Endothelial cell of umbilical vein (primary cell): ENCODE measurements at regions not wholly inside any gene's neighbourhood (a gene's known extent, or its start where the extent isn't known, plus 50 kb on each side); places are given as distances from the start of the nearest gene placed in this dataset.

Experiments
- BruUV-seq: library from RNA; stranded (reverse); fragments of 400-500 nt; replicated peaks from 2 replicates; lab custom pipeline; 2021; lab: Mats Ljungman, UMichigan
- CTCF ChIA-PET: fragments of 300-600, 350-600 bp; sonication (Branson Sonifier 250); formaldehyde crosslinking; loops from one replicate; lab custom pipeline; 2021; ENCODE audit warnings: antibody characterized with exemption, inconsistent platforms; lab: Charles Lee
- POLR2A ChIA-PET: fragments of 300-600, 350-600 bp; sonication (Branson Sonifier 250); formaldehyde crosslinking; loops from one replicate; lab custom pipeline; 2021; ENCODE audit warnings: antibody characterized with exemption, inconsistent platforms; lab: Charles Lee
- DNase-seq: peaks from one replicate; pipeline ENCODE4 v3.0.0-alpha.2; 2011; ENCODE audit warnings: low read depth, low spot score
- FAIRE-seq: peaks from 2 replicates; lab custom pipeline; 2011; peaks lifted over from hg19 to GRCh38; lab: Jason Lieb, UNC
- H2AFZ ChIP-seq: 2 replicates; pipeline ENCODE4 v1.6.0; 2012; ENCODE audit warnings: low read depth, low read length, control low read depth, inconsistent platforms
- H3K27ac ChIP-seq: 2 replicates; pipeline ENCODE4 v1.5.1; 2011; ENCODE audit warnings: low read depth, mild to moderate bottlenecking, control low read depth, low read length, moderate library complexity; ENCODE audit not compliant: insufficient read depth
- H3K27me3 ChIP-seq, 2 experiments: 2 replicates each; pipeline versions ENCODE4 v1.6.0 to v1.6.1; 2011; ENCODE audit warnings: low read length in 2 of 2, mixed read lengths in 1 of 2; ENCODE audit not compliant: control insufficient read depth in 2 of 2, insufficient read depth in 2 of 2
- H3K36me3 ChIP-seq, 2 experiments: 2 replicates in 1 of 2; 3 replicates in 1 of 2; pipeline ENCODE4 v1.5.1; 2011; ENCODE audit warnings: low read length in 2 of 2, mild to moderate bottlenecking in 1 of 2, moderate library complexity in 1 of 2; ENCODE audit not compliant: control insufficient read depth in 2 of 2, insufficient read depth in 2 of 2; ENCODE audit errors: extremely low read depth in 1 of 2
- H3K4me1 ChIP-seq: 3 replicates; pipeline ENCODE4 v1.5.1; 2011; ENCODE audit warnings: mild to moderate bottlenecking, low read length; ENCODE audit not compliant: control insufficient read depth, insufficient read depth; ENCODE audit errors: extremely low read depth
- H3K4me2 ChIP-seq: 2 replicates; pipeline ENCODE4 v1.6.1; 2011; ENCODE audit warnings: low read length, control low read depth, mixed read lengths; ENCODE audit not compliant: insufficient read depth
- H3K4me3 ChIP-seq, 3 experiments: fragments of 200-600 bp in 1 of 3; sonication (generic), shearing (Covaris generic) in 1 of 3; replicated peaks in 1 of 3; 2 replicates each; pipeline ENCODE4 v1.5.1; 2011 to 2016; ENCODE audit warnings: control low read depth in 3 of 3, low read length in 3 of 3, mild to moderate bottlenecking in 2 of 3, inconsistent platforms in 1 of 3, low read depth in 1 of 3, moderate library complexity in 1 of 3; ENCODE audit not compliant: insufficient read depth in 1 of 3
- H3K79me2 ChIP-seq: 2 replicates; pipeline ENCODE4 v1.6.0; 2012; ENCODE audit warnings: low read length, inconsistent platforms; ENCODE audit not compliant: control insufficient read depth, insufficient read depth
- H3K9ac ChIP-seq: replicated peaks from 2 replicates; pipeline ENCODE3; 2011; ENCODE audit warnings: low read length, control low read depth; ENCODE audit not compliant: insufficient read depth; ENCODE audit errors: extremely low read depth
- H3K9me1 ChIP-seq: replicated peaks from 3 replicates; pipeline ENCODE4 v1.6.0; 2011; ENCODE audit warnings: mild to moderate bottlenecking, low read length; ENCODE audit not compliant: control insufficient read depth, insufficient read depth; ENCODE audit errors: extremely low read depth
- H3K9me3 ChIP-seq: replicated peaks from 2 replicates; pipeline ENCODE4 v1.5.1; 2012; ENCODE audit warnings: low read length, inconsistent platforms; ENCODE audit not compliant: control insufficient read depth, insufficient read depth
- H4K20me1 ChIP-seq: replicated peaks from 2 replicates; pipeline ENCODE3; 2011; ENCODE audit warnings: mild to moderate bottlenecking, low read length; ENCODE audit not compliant: control insufficient read depth, insufficient read depth; ENCODE audit errors: extremely low read depth
- EZH2 ChIP-seq: IDR thresholded peaks from 2 replicates; pipeline ENCODE4 v1.6.1; 2012; ENCODE audit warnings: borderline replicate concordance, low read depth, mild to moderate bottlenecking, moderate library complexity, low read length, inconsistent platforms; ENCODE audit not compliant: severe bottlenecking
- FOS ChIP-seq: IDR thresholded peaks from 2 replicates; pipeline ENCODE4 v1.6.1; 2011; ENCODE audit warnings: mild to moderate bottlenecking, low read length, moderate library complexity, borderline replicate concordance; ENCODE audit not compliant: insufficient read depth
- GATA2 ChIP-seq: IDR thresholded peaks from 2 replicates; pipeline ENCODE4 v1.7.0; 2011; ENCODE audit warnings: low read depth, mild to moderate bottlenecking, moderate library complexity, mixed read lengths, low read length; ENCODE audit not compliant: insufficient read length, insufficient read depth
- JUN ChIP-seq: IDR thresholded peaks from 2 replicates; pipeline ENCODE4 v1.6.1; 2011; ENCODE audit warnings: borderline replicate concordance, low read depth; ENCODE audit not compliant: insufficient read length, insufficient read depth
- MYC ChIP-seq: IDR thresholded peaks from one replicate; pipeline ENCODE4 v1.6.1; 2011; ENCODE audit warnings: mild to moderate bottlenecking, low read depth, low read length
- POLR2A ChIP-seq: IDR thresholded peaks from 2 replicates; pipeline ENCODE4 v1.6.1; 2012; ENCODE audit warnings: low read depth, mild to moderate bottlenecking, control low read depth, low read length
- POLR2AphosphoS5 ChIP-seq: IDR thresholded peaks from 2 replicates; pipeline ENCODE4 v1.6.1; 2012; ENCODE audit warnings: low read depth, mild to moderate bottlenecking, control low read depth, low read length, moderate library complexity; ENCODE audit not compliant: insufficient read depth
- dilution Hi-C: fragments of 300-500 bp; cut with MboI; formaldehyde crosslinking; loops from one replicate; pipeline ENCODE4 v1.15.0; 2019; ENCODE audit warnings: low sequenced_read_pairs; ENCODE audit not compliant: extremely low pct_ligation_motif_present
- intact Hi-C: fragments of 100-400 bp; cut with micrococcal nuclease; formaldehyde crosslinking; loops from one replicate; pipeline ENCODE4 v1.10.0; 2022
- TF ChIP-seq, protein P1 (sequence below): IDR thresholded peaks from 2 replicates; pipeline ENCODE4 v1.6.1; 2011; ENCODE audit not compliant: insufficient read depth, insufficient read length
- TF ChIP-seq, protein P2 (sequence below), 2 donors: IDR thresholded peaks; 1 replicate in 1 of 2; 2 replicates in 1 of 2; pipeline ENCODE4 v1.5.1; 2011; ENCODE audit warnings: low read length in 2 of 2, mild to moderate bottlenecking in 2 of 2, moderate library complexity in 2 of 2, control low read depth in 1 of 2, inconsistent platforms in 1 of 2, low read depth in 1 of 2; ENCODE audit not compliant: insufficient read depth in 1 of 2; ENCODE audit errors: extremely low read depth in 1 of 2

DNA sequence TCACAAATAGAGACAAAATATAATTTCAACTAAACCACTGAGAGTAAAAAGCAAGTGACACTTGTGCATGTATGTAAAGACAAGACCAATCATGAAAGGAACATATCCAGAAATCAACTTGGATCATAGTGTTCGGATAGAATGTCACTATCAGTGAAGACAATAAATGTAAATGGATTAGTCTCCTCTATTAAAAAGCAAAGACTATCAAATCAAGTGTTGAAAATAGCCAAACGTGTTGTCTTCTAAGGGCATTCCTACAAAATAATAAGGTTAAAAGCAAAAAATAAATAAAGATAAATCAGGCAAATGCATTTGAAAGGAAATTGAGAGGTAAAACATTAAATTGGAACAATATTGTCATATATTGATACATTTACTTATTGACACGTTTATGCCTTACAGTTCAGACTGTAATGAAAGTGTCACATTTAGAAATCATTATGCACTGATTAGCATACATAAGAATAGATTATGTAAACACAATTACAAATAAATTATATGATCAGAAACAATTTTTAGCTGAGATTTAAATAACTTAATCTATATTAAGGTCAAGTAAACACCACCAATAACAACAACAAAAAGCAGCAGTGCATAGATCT is 1100.1 kb downstream of the BRD1 start:
- Histone ChIP-seq H3K9me1 (no peaks in the 10 kb centered on the region), H4K20me1 (no peaks in the 10 kb centered on the region), H3K4me3 (no peak overlapping the region), H3K9ac (no peak overlapping the region), H2AFZ (no peak overlapping the region), H3K27me3 (no peaks in the 10 kb centered on the region), H3K36me3 (no peaks in the 10 kb centered on the region), H3K27ac (no peak overlapping the region), H3K9me3 (peaks cover 4% of the 10 kb centered on the region), H3K4me2 (no peak overlapping the region), H3K4me1 (no peaks in the 10 kb centered on the region), H3K79me2 (no peaks in the 10 kb centered on the region)
- DNase-seq (no peak), FAIRE-seq (no peak)
- intact Hi-C loops (no loop called here), dilution Hi-C loops (no loop called here)
- TF ChIP-seq GATA2 (no peak), POLR2AphosphoS5 (no peak), POLR2A (no peak), JUN (no peak), EZH2 (no peak), FOS (no peak), MYC (no peak)
- TF ChIP-seq, protein P1, sequence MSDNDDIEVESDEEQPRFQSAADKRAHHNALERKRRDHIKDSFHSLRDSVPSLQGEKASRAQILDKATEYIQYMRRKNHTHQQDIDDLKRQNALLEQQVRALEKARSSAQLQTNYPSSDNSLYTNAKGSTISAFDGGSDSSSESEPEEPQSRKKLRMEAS: no peak
- TF ChIP-seq, protein P2, sequence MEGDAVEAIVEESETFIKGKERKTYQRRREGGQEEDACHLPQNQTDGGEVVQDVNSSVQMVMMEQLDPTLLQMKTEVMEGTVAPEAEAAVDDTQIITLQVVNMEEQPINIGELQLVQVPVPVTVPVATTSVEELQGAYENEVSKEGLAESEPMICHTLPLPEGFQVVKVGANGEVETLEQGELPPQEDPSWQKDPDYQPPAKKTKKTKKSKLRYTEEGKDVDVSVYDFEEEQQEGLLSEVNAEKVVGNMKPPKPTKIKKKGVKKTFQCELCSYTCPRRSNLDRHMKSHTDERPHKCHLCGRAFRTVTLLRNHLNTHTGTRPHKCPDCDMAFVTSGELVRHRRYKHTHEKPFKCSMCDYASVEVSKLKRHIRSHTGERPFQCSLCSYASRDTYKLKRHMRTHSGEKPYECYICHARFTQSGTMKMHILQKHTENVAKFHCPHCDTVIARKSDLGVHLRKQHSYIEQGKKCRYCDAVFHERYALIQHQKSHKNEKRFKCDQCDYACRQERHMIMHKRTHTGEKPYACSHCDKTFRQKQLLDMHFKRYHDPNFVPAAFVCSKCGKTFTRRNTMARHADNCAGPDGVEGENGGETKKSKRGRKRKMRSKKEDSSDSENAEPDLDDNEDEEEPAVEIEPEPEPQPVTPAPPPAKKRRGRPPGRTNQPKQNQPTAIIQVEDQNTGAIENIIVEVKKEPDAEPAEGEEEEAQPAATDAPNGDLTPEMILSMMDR (IDR thresholded peaks at IDR 0.05; ENCODE audit: extremely low read depth in 1 of 2, insufficient read depth in 1 of 2, low read depth in 1 of 2, low read length in 2 of 2): no peak
- CTCF ChIA-PET: no interaction called here
- BruUV-seq: no TSS peak
- POLR2A ChIA-PET: no interaction called here
